HCT116 (cell line): ENCODE measurements at regions not wholly inside any gene's neighbourhood (a gene's known extent, or its start where the extent isn't known, plus 50 kb on each side); places are given as distances from the start of the nearest gene placed in this dataset.
"Not testable (repeated sequence)": the region's sequence is repeated elsewhere in the genome, so short reads cannot be mapped to it uniquely, and the experiment has no call there.

ENCODE experiments used
- ATAC-seq: fragments of 200-7000 bp; cut with Tn5 transposase; 2 replicates; pipeline ENCODE4 v1.9.1; 2020; ENCODE audit warnings: mild to moderate bottlenecking, moderate library complexity
- BruUV-seq: library from RNA; stranded (reverse); fragments of 400-500 nt; replicated peaks from 2 replicates; lab custom pipeline; 2021; lab: Mats Ljungman, UMichigan
- CTCF ChIA-PET: fragments of 300-600 bp; sonication (Branson Sonifier 250); formaldehyde crosslinking; loops from one replicate; lab custom pipeline; 2021; ENCODE audit warnings: antibody characterized with exemption; lab: Charles Lee
- POLR2A ChIA-PET: fragments of 300-600, 350-600 bp; sonication (Branson Sonifier 250); formaldehyde crosslinking; loops from one replicate; lab custom pipeline; 2021; ENCODE audit warnings: antibody characterized with exemption; lab: Charles Lee
- RAD21 ChIA-PET, 2 experiments: fragments of 300-600 bp; sonication (Branson Sonifier 250); formaldehyde crosslinking; loops; one replicate each; lab custom pipeline; 2023; ENCODE audit warnings: low total read pairs in 2 of 2; ENCODE audit not compliant: uncharacterized antibody in 2 of 2, unreplicated experiment in 2 of 2, low non-redundant PET in 1 of 2; lab: Charles Lee
- DNase-seq: peaks from one replicate; pipeline ENCODE4 v3.0.0-alpha.2; 2010; ENCODE audit warnings: low read depth, low spot score
- H2AFZ ChIP-seq: fragments of 200-600 bp; shearing (Covaris generic), sonication (generic); 2 replicates; pipeline ENCODE4 v1.6.1; 2017; ENCODE audit warnings: low read depth, mixed run types, mixed read lengths, antibody characterized with exemption, low read length; ENCODE audit not compliant: poor library complexity, severe bottlenecking
- H3K27ac ChIP-seq: 2 replicates; pipeline ENCODE4 v1.5.1; 2012; ENCODE audit warnings: low read depth, low read length
- H3K27me3 ChIP-seq: fragments of 200-600 bp; sonication (generic); 2 replicates; pipeline ENCODE4 v1.6.1; 2016; ENCODE audit warnings: mixed run types, low read length, mixed read lengths; ENCODE audit not compliant: insufficient read depth
- H3K36me3 ChIP-seq, 2 experiments: fragments of 200-500 bp in 1 of 2; fragments of 200-600 bp in 1 of 2; sonication (Bioruptor generic) in 1 of 2; sonication (generic) in 1 of 2; 2 replicates each; pipeline versions ENCODE4 v1.5.1 to v1.6.1; 2014 to 2016; ENCODE audit warnings: low read length in 2 of 2, inconsistent platforms in 1 of 2, mixed read lengths in 1 of 2, mixed run types in 1 of 2; ENCODE audit not compliant: insufficient read depth in 2 of 2, control insufficient read depth in 1 of 2
- H3K4me1 ChIP-seq, 2 experiments: fragments of 200-600 bp in 1 of 2; sonication (generic) in 1 of 2; 2 replicates each; pipeline versions ENCODE4 v1.5.1 to v1.6.1; 2012 to 2017; ENCODE audit warnings: low read length in 2 of 2, inconsistent platforms in 1 of 2, mild to moderate bottlenecking in 1 of 2, mixed read lengths in 1 of 2, mixed run types in 1 of 2, moderate library complexity in 1 of 2; ENCODE audit not compliant: insufficient read depth in 2 of 2, control insufficient read depth in 1 of 2
- H3K4me2 ChIP-seq: fragments of 200-600 bp; sonication (generic); 2 replicates; pipeline ENCODE4 v1.6.1; 2017; ENCODE audit warnings: mixed run types, low read length, mixed read lengths
- H3K4me3 ChIP-seq, 2 experiments: fragments of 200-600 bp in 1 of 2; sonication (generic) in 1 of 2; replicated peaks in 1 of 2; 2 replicates each; pipeline ENCODE4 v1.5.1; 2011 to 2016; ENCODE audit warnings: low read length in 2 of 2, control low read depth in 1 of 2, low read depth in 1 of 2, mild to moderate bottlenecking in 1 of 2, mixed read lengths in 1 of 2, mixed run types in 1 of 2
- H3K79me2 ChIP-seq: fragments of 200-600 bp; sonication (generic); 2 replicates; pipeline ENCODE4 v1.6.1; 2017; ENCODE audit warnings: mild to moderate bottlenecking, mixed run types, low read length, moderate library complexity, mixed read lengths; ENCODE audit not compliant: insufficient read depth
- H3K9ac ChIP-seq: fragments of 200-600 bp; sonication (generic); 2 replicates; pipeline ENCODE4 v1.6.1; 2016; ENCODE audit warnings: low read length, mixed read lengths
- H3K9me2 ChIP-seq: fragments of 200-600 bp; sonication (generic), shearing (Covaris generic); 2 replicates; pipeline ENCODE4 v1.6.1; 2017; ENCODE audit warnings: mixed run types, mild to moderate bottlenecking, moderate library complexity; ENCODE audit not compliant: insufficient read depth
- H3K9me3 ChIP-seq, 2 experiments: fragments of 200-500 bp in 1 of 2; fragments of 200-600 bp in 1 of 2; sonication (Bioruptor generic) in 1 of 2; sonication (generic) in 1 of 2; 2 replicates each; pipeline ENCODE4 v1.6.1; 2014 to 2017; ENCODE audit warnings: low read length in 2 of 2, mixed read lengths in 2 of 2, inconsistent platforms in 1 of 2, low read depth in 1 of 2, mild to moderate bottlenecking in 1 of 2, mixed run types in 1 of 2, moderate library complexity in 1 of 2; ENCODE audit not compliant: control insufficient read depth in 1 of 2, insufficient read depth in 1 of 2
- H4K20me1 ChIP-seq: fragments of 200-600 bp; sonication (generic), shearing (Covaris generic); 2 replicates; pipeline ENCODE4 v1.6.1; 2017; ENCODE audit warnings: mixed run types, mild to moderate bottlenecking, moderate library complexity; ENCODE audit not compliant: insufficient read depth
- CEBPB ChIP-seq: IDR thresholded peaks from 2 replicates; pipeline ENCODE4 v1.6.1; 2012; ENCODE audit warnings: low read depth
- CTCF ChIP-seq, 3 experiments: fragments of 200-600 bp in 1 of 3; sonication (generic) in 1 of 3; IDR thresholded peaks in 2 of 3; conservative IDR thresholded peaks in 1 of 3; 2 replicates each; pipeline ENCODE4 v1.5.1; 2012 to 2017; ENCODE audit warnings: low read depth in 2 of 3, low read length in 2 of 3, antibody characterized with exemption in 1 of 3, borderline replicate concordance in 1 of 3, control low read depth in 1 of 3, mild to moderate bottlenecking in 1 of 3, mixed read lengths in 1 of 3, mixed run types in 1 of 3, moderate library complexity in 1 of 3; ENCODE audit not compliant: insufficient read depth in 1 of 3
- EZH2 ChIP-seq: fragments of 200-600 bp; sonication (generic); IDR thresholded peaks from 2 replicates; pipeline ENCODE4 v1.6.1; 2017; ENCODE audit warnings: antibody characterized with exemption, mixed run types
- EZH2phosphoT487 ChIP-seq: fragments of 200-600 bp; IDR thresholded peaks from 2 replicates; pipeline ENCODE4 v1.6.1; 2018; ENCODE audit warnings: antibody characterized with exemption, borderline replicate concordance
- REST ChIP-seq: IDR thresholded peaks from 2 replicates; pipeline ENCODE4 v1.6.1; 2012; ENCODE audit warnings: low read depth
- SIN3A ChIP-seq: IDR thresholded peaks from 2 replicates; pipeline ENCODE4 v1.6.1; 2012; ENCODE audit warnings: low read depth
- SP1 ChIP-seq: IDR thresholded peaks from 2 replicates; pipeline ENCODE4 v1.6.1; 2012; ENCODE audit warnings: low read depth
- SRF ChIP-seq: IDR thresholded peaks from 2 replicates; pipeline ENCODE4 v1.6.1; 2012; ENCODE audit warnings: low read depth
- ZNF274 ChIP-seq: fragments of 200-500 bp; sonication (Bioruptor generic); IDR thresholded peaks from 2 replicates; pipeline ENCODE4 v1.6.1; 2014; ENCODE audit warnings: mild to moderate bottlenecking, low read depth, low read length, inconsistent platforms
- intact Hi-C: fragments of 100-400 bp; cut with micrococcal nuclease; formaldehyde crosslinking; loops from 2 replicates; pipeline ENCODE4 v1.10.0; 2022

GRCh38 chr21:29434081-29434480 is 135.4 kb downstream of the BACH1 start:
- ATAC-seq: no peak
- intact Hi-C loops: no loop called here
- no peaks in the 10 kb centered on the region for H4K20me1 ChIP-seq
- H2AFZ ChIP-seq: no peak overlapping the region
- H3K27ac ChIP-seq: no peak overlapping the region
- no peaks in the 10 kb centered on the region for H3K79me2 ChIP-seq
- H3K9me3 ChIP-seq: no peaks in the 10 kb centered on the region
- H3K9ac ChIP-seq: no peak overlapping the region
- no peak for DNase-seq
- H3K4me2 ChIP-seq: no peak overlapping the region
- no peaks in the 10 kb centered on the region for H3K9me2 ChIP-seq
- CTCF ChIA-PET: no interaction called here
- H3K4me1 ChIP-seq: no peaks in the 10 kb centered on the region
- RAD21 ChIA-PET: no interaction called here
- BruUV-seq: no TSS peak
- POLR2A ChIA-PET: no interaction called here
- H3K4me3 ChIP-seq: no peak overlapping the region
- no peaks in the 10 kb centered on the region for H3K36me3 ChIP-seq
- TF ChIP-seq CEBPB (no peak), SRF (no peak), ZNF274 (no peak), EZH2phosphoT487 (no peak), SP1 (no peak), SIN3A (no peak), EZH2 (no peak), REST (no peak), CTCF (IDR thresholded peaks at IDR 0.05 in 2 of 3, conservative IDR thresholded peaks at IDR 0.05 in 1 of 3; ENCODE audit: borderline replicate concordance in 1 of 3, insufficient read depth in 1 of 3, low read depth in 2 of 3, low read length in 2 of 3) (no peak)
- H3K27me3 ChIP-seq: no peaks in the 10 kb centered on the region

GRCh38 chr21:29434982-29435381 is 136.3 kb downstream of the BACH1 start:
- H3K36me3 ChIP-seq, H3K4me2 ChIP-seq, H3K4me3 ChIP-seq, H3K79me2 ChIP-seq, H3K9me2 ChIP-seq, ATAC-seq, H3K27ac ChIP-seq, H3K27me3 ChIP-seq, DNase-seq, CTCF ChIA-PET, H4K20me1 ChIP-seq, intact Hi-C loops, BruUV-seq, H2AFZ ChIP-seq, H3K9me3 ChIP-seq, POLR2A ChIA-PET, RAD21 ChIA-PET, H3K9ac ChIP-seq, H3K4me1 ChIP-seq: not testable (repeated sequence)
